Spinal cord (tissue), 9 donors: ENCODE measurements at regions not wholly inside any gene's neighbourhood (a gene's known extent, or its start where the extent isn't known, plus 50 kb on each side); places are given as distances from the start of the nearest gene placed in this dataset.

Experiments
- DNase-seq, 6 donors: peaks; one replicate each; pipeline versions ENCODE4 v3.0.0 to v3.0.0-alpha.2; 2013 to 2015; ENCODE audit warnings: low spot score in 6 of 6, low read depth in 4 of 6
- H3K27ac ChIP-seq: one replicate; pipeline ENCODE4 v1.5.1; 2013; ENCODE audit warnings: low read depth, low read length, control low read depth
- H3K27me3 ChIP-seq: one replicate; pipeline ENCODE4 v1.6.1; 2013; ENCODE audit warnings: low read length; ENCODE audit not compliant: control insufficient read depth, insufficient read depth
- H3K36me3 ChIP-seq: one replicate; pipeline ENCODE4 v1.6.1; 2013; ENCODE audit warnings: low read length; ENCODE audit not compliant: control insufficient read depth, insufficient read depth
- H3K4me1 ChIP-seq: one replicate; pipeline ENCODE4 v1.6.1; 2013; ENCODE audit warnings: low read length; ENCODE audit not compliant: control insufficient read depth, insufficient read depth
- H3K4me3 ChIP-seq: one replicate; pipeline ENCODE4 v1.5.1; 2013; ENCODE audit warnings: low read depth, low read length, control low read depth
- H3K9me3 ChIP-seq: one replicate; pipeline ENCODE4 v1.6.1; 2013; ENCODE audit warnings: low read length; ENCODE audit not compliant: control insufficient read depth, insufficient read depth
- WGBS: methylation state at CpG from one replicate; pipeline ENCODE4 v1.1.5; 2013; ENCODE audit warnings: missing lambda C conversion rate; ENCODE audit not compliant: insufficient coverage; 5-methylcytosine and 5-hydroxymethylcytosine counted together
- donor health status: healthy.

DNA sequence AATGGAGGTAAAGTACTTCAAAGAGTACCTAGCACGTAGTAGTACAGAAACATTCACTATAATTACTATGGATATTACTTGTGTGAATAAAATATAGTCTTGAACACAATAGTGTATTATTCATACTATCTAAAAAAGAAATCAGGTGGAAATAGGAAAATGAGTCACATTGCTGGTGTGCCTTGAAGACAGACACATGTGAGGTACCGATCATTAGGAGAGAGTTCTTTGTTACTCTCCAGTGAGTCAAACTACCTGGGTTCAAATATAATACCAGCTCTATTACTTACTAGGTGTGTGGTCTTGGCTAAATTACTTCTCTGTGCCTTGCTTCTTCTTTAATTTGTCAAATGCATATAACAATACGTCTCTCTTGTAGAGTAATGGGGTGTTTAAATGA, 50.8 kb upstream of the BEND6 start:
- Histone ChIP-seq H3K4me3 (no peak overlapping the region), H3K4me1 (no peaks in the 10 kb centered on the region), H3K9me3 (no peaks in the 10 kb centered on the region), H3K36me3 (no peaks in the 10 kb centered on the region), H3K27me3 (no peaks in the 10 kb centered on the region), H3K27ac (no peak overlapping the region)
- WGBS: no CpG with 5 or more reads among the region's 3 CpGs
- no peak for DNase-seq

DNA sequence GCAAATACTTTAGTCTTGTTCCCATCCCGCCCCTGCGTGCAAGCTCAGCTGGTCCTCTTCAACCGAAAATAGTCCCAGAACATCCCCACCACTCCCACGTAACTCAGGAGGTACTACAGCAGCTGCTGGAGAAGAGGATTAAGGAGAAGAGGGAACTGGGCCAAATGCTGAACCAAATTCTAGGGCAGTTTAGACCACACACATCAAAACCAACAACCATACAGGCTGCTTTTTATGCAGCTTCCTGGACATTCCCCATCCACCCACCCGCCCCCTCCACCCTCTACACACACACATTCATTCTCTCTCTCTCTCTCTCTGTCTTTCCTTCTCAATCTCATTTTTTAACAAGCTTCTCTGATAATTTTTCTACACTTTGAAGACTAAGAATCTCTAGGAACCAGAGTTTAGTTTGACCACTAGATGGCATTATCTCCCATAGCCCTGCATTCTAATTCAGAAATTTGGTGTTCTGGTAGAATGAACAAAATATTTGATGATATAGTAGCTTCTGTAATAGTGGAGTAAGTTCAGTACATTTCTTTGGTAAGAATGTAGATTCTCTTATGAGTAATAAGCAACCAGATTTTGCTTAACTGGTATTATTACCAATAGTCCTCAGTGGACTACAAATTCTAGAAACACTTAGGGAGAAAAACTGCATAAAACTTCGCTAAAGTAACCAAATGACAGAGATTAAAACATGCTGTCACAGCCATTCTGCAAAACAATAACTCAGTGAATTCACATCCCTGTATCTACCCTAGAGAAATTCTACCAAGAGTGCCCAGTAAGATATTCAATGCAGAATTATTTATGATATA, 52.1 kb upstream of the BEND6 start:
- peak in 4 of 6 donors; percentile 26 to 81 (median 59) for DNase-seq
- Histone ChIP-seq H3K4me1 (no peaks in the 10 kb centered on the region), H3K4me3 (no peak overlapping the region), H3K9me3 (no peaks in the 10 kb centered on the region), H3K27me3 (no peaks in the 10 kb centered on the region), H3K27ac (no peak overlapping the region), H3K36me3 (no peaks in the 10 kb centered on the region)
- WGBS: 50% methylated on average over 2 of the region's 6 CpGs

DNA sequence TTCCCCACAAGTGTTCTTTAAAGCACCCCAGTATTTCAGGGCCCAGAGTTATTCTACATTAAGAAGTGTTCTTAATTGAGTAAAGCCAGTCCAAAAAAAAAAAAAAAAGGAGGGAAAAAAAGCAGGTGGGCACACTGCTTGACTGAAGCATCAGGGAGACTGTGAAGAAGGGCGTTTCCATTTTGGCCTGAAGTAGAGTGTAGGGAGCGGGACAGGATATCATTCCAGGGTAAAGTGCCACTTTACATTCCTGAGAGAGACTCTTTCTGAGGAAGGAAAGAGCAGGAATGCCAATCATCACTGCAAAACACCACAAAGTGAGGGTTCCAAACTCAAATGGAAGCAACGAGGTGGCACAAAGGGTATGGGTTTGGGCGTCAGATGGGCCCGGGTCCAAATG, 54.1 kb upstream of the BEND6 start:
- H3K9me3 ChIP-seq: no peaks in the 10 kb centered on the region
- no peaks in the 10 kb centered on the region for H3K36me3 ChIP-seq
- no peaks in the 10 kb centered on the region for H3K4me1 ChIP-seq
- H3K27ac ChIP-seq: no peak overlapping the region
- WGBS: 90% methylated on average over 2 of the region's 5 CpGs
- DNase-seq: no peak
- no peak overlapping the region for H3K4me3 ChIP-seq
- H3K27me3 ChIP-seq: no peaks in the 10 kb centered on the region

DNA sequence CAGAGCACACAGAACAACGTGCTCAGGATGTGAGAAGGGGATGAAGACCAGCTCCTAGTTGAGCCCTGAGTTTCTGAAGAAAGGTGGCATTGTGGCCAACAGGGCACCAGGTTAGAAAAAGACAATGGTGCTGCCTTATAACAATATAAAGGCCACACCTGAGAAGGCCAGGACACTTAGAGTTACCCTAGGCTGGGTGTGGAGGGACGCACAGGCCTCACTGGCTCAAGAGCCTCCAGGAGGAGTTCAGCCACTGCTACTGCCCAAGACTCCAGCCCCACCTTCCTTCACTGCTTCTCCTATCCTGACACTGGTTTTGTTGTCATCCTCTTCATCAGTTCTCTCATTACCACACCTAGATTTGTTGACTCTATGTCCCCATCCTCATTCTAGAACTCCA, 55.2 kb upstream of the BEND6 start:
- no peak overlapping the region for H3K27ac ChIP-seq
- H3K4me1 ChIP-seq: no peaks in the 10 kb centered on the region
- H3K27me3 ChIP-seq: no peaks in the 10 kb centered on the region
- H3K4me3 ChIP-seq: no peak overlapping the region
- WGBS: 68% methylated on average over 2 of the region's 2 CpGs
- DNase-seq: no peak
- H3K9me3 ChIP-seq: no peaks in the 10 kb centered on the region
- H3K36me3 ChIP-seq: no peaks in the 10 kb centered on the region

DNA sequence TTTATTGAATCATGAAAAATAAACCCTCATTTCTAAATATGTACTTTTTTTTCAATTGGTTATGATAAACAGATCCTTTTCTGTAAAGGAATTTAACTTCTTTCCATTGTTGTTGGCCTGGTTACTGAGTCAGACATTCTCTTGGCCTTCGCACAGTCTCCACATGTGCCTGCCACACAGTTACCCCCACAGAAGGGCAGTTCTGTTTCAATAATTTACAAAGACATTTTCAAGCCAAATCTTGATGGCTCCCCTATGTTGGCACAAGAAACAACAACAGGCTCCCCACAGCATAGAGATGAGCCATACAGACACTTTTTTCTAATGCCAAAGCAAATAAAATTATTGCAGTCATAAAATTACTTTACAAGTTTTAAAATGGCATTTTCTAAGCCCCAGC, 55.6 kb upstream of the BEND6 start:
- Histone ChIP-seq H3K36me3 (no peaks in the 10 kb centered on the region), H3K4me1 (no peaks in the 10 kb centered on the region), H3K27ac (no peak overlapping the region), H3K9me3 (no peaks in the 10 kb centered on the region), H3K27me3 (no peaks in the 10 kb centered on the region), H3K4me3 (no peak overlapping the region)
- WGBS: 92% methylated on average over 1 of the region's 1 CpG
- DNase-seq: no peak

DNA sequence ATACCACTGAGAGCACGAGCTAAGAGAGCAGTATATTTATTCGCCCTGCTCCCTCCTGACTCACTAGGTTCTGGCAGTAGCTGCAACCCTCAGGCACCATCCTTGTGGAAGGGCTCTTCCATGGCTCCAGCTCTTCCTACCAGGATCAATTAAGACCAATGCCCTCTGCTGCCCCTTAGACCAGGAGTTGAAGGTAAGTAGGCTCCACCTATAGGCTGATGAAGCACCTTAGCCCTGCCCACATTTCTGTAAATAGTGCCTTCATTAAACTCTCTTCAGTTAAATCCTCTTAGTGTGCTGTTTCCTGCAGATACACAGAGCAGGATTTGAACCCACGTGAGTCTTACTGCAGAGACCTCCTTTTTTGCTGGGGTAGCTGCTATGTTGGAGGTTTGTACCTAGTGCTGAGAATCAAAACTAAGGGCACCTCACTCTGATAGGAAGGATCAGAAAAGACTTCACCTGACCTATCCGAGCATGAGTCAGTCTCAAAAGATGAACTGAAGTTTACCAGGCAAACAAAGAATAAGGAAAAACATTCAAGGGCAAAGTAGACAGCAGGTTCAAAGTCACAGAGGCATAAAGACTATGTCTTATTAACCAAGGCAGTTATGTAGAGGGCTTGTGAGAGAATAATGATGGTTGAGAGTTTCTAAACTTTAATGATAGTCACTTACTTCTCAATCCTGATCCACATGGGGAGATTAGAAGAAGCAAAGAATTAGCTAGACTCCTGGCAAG, 56.9 kb upstream of the BEND6 start:
- no peak overlapping the region for H3K27ac ChIP-seq
- H3K4me3 ChIP-seq: no peak overlapping the region
- 96% methylated on average over 3 of the region's 4 CpGs for WGBS
- no peaks in the 10 kb centered on the region for H3K27me3 ChIP-seq
- H3K4me1 ChIP-seq: no peaks in the 10 kb centered on the region
- H3K9me3 ChIP-seq: no peaks in the 10 kb centered on the region
- no peak for DNase-seq
- no peaks in the 10 kb centered on the region for H3K36me3 ChIP-seq

DNA sequence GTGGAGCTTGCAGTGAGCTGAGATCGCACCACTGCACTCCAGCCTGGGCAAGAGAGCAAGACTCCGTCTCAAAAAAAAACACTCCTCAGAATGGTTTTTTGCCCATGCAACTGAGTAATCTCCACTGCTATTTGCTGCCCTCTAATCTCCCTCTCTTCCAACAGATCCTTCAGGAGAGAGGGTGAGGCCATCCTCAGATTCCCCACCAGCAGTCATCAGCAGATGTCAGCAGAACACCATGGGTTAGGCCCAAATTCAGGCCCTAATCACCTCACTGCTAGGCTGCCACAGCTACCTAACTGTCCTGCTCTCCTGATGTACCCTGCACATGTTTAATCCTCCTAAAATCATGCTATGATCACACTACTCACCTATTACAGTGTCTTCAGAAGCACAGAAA, 63.2 kb upstream of the BEND6 start:
- Histone ChIP-seq H3K36me3 (no peaks in the 10 kb centered on the region), H3K27me3 (no peaks in the 10 kb centered on the region), H3K27ac (no peak overlapping the region), H3K4me1 (no peaks in the 10 kb centered on the region), H3K9me3 (no peaks in the 10 kb centered on the region), H3K4me3 (no peak overlapping the region)
- no peak for DNase-seq
- 94% methylated on average over 2 of the region's 2 CpGs for whole genome bisulfite sequencing

DNA sequence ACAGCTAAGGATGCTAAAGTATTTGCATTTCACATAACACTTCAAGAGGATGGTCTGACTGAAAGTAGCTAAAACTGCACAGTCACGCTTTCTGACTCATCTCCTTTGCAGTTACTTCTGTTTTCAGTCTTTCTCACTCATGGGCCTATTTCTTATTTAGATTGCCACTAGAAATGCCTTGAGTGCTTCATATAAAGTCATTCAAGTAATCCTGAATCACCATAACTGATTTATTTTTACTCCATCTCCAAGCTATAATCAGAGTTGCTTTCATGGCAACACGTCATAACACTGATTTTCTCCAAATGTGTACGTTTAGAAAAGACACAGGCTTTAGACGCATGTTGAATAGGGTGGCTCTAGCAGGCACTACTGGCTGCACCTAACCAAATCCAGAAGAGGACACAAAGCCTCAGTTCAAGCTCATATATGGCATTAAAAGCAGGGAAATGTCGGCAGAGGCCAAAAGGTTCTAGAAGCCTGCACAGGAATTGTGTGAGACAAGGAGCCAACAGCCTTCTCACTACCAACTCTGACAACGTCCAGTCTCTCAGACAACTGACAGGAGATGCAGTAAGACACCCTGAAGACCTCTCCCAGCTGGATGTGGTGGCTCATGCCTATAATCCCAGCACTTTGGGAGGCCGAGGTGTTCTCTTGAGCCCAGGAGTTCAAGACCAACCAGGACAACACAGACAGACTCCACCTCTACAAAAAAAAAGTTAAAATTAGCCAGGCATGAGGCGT, 64.1 kb upstream of the BEND6 start:
- DNase-seq: no peak
- Histone ChIP-seq H3K36me3 (no peaks in the 10 kb centered on the region), H3K27ac (no peak overlapping the region), H3K9me3 (no peaks in the 10 kb centered on the region), H3K27me3 (no peaks in the 10 kb centered on the region), H3K4me1 (no peaks in the 10 kb centered on the region), H3K4me3 (no peak overlapping the region)
- WGBS: 87% methylated on average over 6 of the region's 8 CpGs

DNA sequence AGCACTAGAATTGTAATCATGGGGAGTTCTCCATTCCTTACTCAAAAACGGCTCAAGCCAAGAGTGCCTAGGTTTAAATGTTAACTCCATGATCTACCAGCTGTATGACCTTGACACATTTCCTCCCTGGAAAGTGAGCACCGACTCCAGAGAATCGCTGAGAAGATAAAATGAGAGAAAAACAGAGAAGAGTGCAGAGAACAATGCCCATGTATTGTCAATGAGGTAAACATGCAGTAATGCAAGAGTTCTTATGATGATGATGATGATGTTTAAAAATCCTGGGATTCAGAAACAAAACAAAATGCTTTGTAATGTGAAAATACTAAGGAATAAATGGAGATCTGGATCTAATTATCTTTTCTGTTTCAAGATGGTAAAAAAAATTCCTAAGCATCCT, 64.8 kb upstream of the BEND6 start:
- Histone ChIP-seq H3K4me3 (no peak overlapping the region), H3K4me1 (no peaks in the 10 kb centered on the region), H3K9me3 (no peaks in the 10 kb centered on the region), H3K36me3 (no peaks in the 10 kb centered on the region), H3K27ac (no peak overlapping the region), H3K27me3 (no peaks in the 10 kb centered on the region)
- WGBS: no CpG with 5 or more reads among the region's 3 CpGs
- no peak for DNase-seq
